ENCODE measurements at regions not wholly inside any gene's neighbourhood (a gene's known extent, or its start where the extent isn't known, plus 50 kb on each side); places are given as distances from the start of the nearest gene placed in this dataset.

- TF ChIP-seq NFIC (IDR thresholded peaks at IDR 0.05), result no peak
- TF ChIP-seq RAD21 (IDR thresholded peaks at IDR 0.05; ENCODE audit: low read depth), result no peak
- TF ChIP-seq MAX (IDR thresholded peaks at IDR 0.05), result no peak
- TF ChIP-seq TAF1 (IDR thresholded peaks at IDR 0.05; ENCODE audit: low read depth), result no peak
- no peak for TF ChIP-seq TEAD4 (IDR thresholded peaks at IDR 0.05)
- TF ChIP-seq FOXM1 (IDR thresholded peaks at IDR 0.05; ENCODE audit: borderline replicate concordance, low read depth), result no peak
- TF ChIP-seq CEBPB (IDR thresholded peaks at IDR 0.05), result no peak
Measured at GRCh38 chr2:160825433-160825832, 331.8 kb upstream of the RBMS1 start.

GRCh38 chr2:160826496-160826895 lies 332.9 kb upstream of the RBMS1 start:
- TF ChIP-seq TEAD4 (IDR thresholded peaks at IDR 0.05) (no peak), REST (IDR thresholded peaks at IDR 0.05; ENCODE audit: low read depth) (no peak), ZBTB7A (IDR thresholded peaks at IDR 0.05; ENCODE audit: low read depth) (no peak), FOXM1 (IDR thresholded peaks at IDR 0.05; ENCODE audit: borderline replicate concordance, low read depth) (no peak), RAD21 (IDR thresholded peaks at IDR 0.05; ENCODE audit: low read depth) (no peak), TAF1 (IDR thresholded peaks at IDR 0.05; ENCODE audit: low read depth) (no peak), CREB1 (IDR thresholded peaks at IDR 0.05; ENCODE audit: low read depth) (no peak), YY1 (IDR thresholded peaks at IDR 0.05; ENCODE audit: low read depth) (no peak), EGR1 (IDR thresholded peaks at IDR 0.05) (no peak), CEBPB (IDR thresholded peaks at IDR 0.05) (no peak), NFIC (IDR thresholded peaks at IDR 0.05) (no peak), MAX (IDR thresholded peaks at IDR 0.05) (no peak), TCF12 (IDR thresholded peaks at IDR 0.05; ENCODE audit: low read depth) (no peak), EP300 (IDR thresholded peaks at IDR 0.05; ENCODE audit: borderline replicate concordance) (no peak), USF1 (IDR thresholded peaks at IDR 0.05) (no peak)

GRCh38 chr2:160828076-160828475 lies 332.2 kb upstream of the TANK start:
- TF ChIP-seq RAD21 (IDR thresholded peaks at IDR 0.05; ENCODE audit: low read depth), result no peak
- no peak for TF ChIP-seq FOXM1 (IDR thresholded peaks at IDR 0.05; ENCODE audit: borderline replicate concordance, low read depth)
- no peak for TF ChIP-seq EGR1 (IDR thresholded peaks at IDR 0.05)
- no peak for TF ChIP-seq USF1 (IDR thresholded peaks at IDR 0.05)
- no peak for TF ChIP-seq NFIC (IDR thresholded peaks at IDR 0.05)
- no peak for TF ChIP-seq CEBPB (IDR thresholded peaks at IDR 0.05)
- no peak for TF ChIP-seq YY1 (IDR thresholded peaks at IDR 0.05; ENCODE audit: low read depth)

- no peak for TF ChIP-seq FOXM1 (IDR thresholded peaks at IDR 0.05; ENCODE audit: borderline replicate concordance, low read depth)
- TF ChIP-seq TEAD4 (IDR thresholded peaks at IDR 0.05), result no peak
- no peak for TF ChIP-seq REST (IDR thresholded peaks at IDR 0.05; ENCODE audit: low read depth)
- TF ChIP-seq EGR1 (IDR thresholded peaks at IDR 0.05), result no peak
- no peak for TF ChIP-seq MAX (IDR thresholded peaks at IDR 0.05)
- no peak for TF ChIP-seq USF1 (IDR thresholded peaks at IDR 0.05)
- TF ChIP-seq TAF1 (IDR thresholded peaks at IDR 0.05; ENCODE audit: low read depth), result no peak
- TF ChIP-seq CEBPB (IDR thresholded peaks at IDR 0.05), result no peak
- no peak for TF ChIP-seq CREB1 (IDR thresholded peaks at IDR 0.05; ENCODE audit: low read depth)
- TF ChIP-seq NFIC (IDR thresholded peaks at IDR 0.05), result no peak
- TF ChIP-seq ZBTB7A (IDR thresholded peaks at IDR 0.05; ENCODE audit: low read depth), result no peak
- no peak for TF ChIP-seq YY1 (IDR thresholded peaks at IDR 0.05; ENCODE audit: low read depth)
- TF ChIP-seq RAD21 (IDR thresholded peaks at IDR 0.05; ENCODE audit: low read depth), result no peak
- TF ChIP-seq EP300 (IDR thresholded peaks at IDR 0.05; ENCODE audit: borderline replicate concordance), result no peak
- TF ChIP-seq TCF12 (IDR thresholded peaks at IDR 0.05; ENCODE audit: low read depth), result no peak
Measured at GRCh38 chr2:160835166-160835565, 325.1 kb upstream of the TANK start.

GRCh38 chr2:160836755-160837154 lies 323.5 kb upstream of the TANK start:
- TF ChIP-seq EP300 (IDR thresholded peaks at IDR 0.05; ENCODE audit: borderline replicate concordance) (peak; percentile 60; the same call in 1 of the 2 replicates), REST (IDR thresholded peaks at IDR 0.05; ENCODE audit: low read depth) (no peak), TCF12 (IDR thresholded peaks at IDR 0.05; ENCODE audit: low read depth) (peak; percentile 55; the same call in 1 of the 2 replicates), NFIC (IDR thresholded peaks at IDR 0.05) (peak; percentile 22; the same call in 1 of the 2 replicates), TAF1 (IDR thresholded peaks at IDR 0.05; ENCODE audit: low read depth) (no peak), YY1 (IDR thresholded peaks at IDR 0.05; ENCODE audit: low read depth) (0 out of 2 replicates have a peak, but pooled peaks have one; percentile 18), TEAD4 (IDR thresholded peaks at IDR 0.05) (peak; percentile 89), USF1 (IDR thresholded peaks at IDR 0.05) (no peak)

All from Ishikawa (cell line).